HG02642 (cell line): ENCODE measurements at regions not wholly inside any gene's neighbourhood (a gene's known extent, or its start where the extent isn't known, plus 50 kb on each side); places are given as distances from the start of the nearest gene placed in this dataset.

Experiments
- ATAC-seq: cut with Tn5 transposase; IDR thresholded peaks from one replicate; pipeline ENCODE4 v1.9.1; 2021; ENCODE audit warnings: mild to moderate bottlenecking; ENCODE audit not compliant: unreplicated experiment, poor library complexity

GRCh38 chr6:4598384-4598995 is 177.7 kb upstream of the CDYL start:
- no peak for ATAC-seq

GRCh38 chr6:4593951-4594350 is 182.3 kb upstream of the CDYL start:
- ATAC-seq: no peak

GRCh38 chr6:4592026-4592425 is 184.2 kb upstream of the CDYL start:
- ATAC-seq: no peak

- ATAC-seq: no peak
These were observed 185.0 kb upstream of the CDYL start for GRCh38 chr6:4591218-4591617.

- no peak for ATAC-seq
These were observed 186.9 kb upstream of the CDYL start for GRCh38 chr6:4589295-4589694.

- no peak for ATAC-seq
These were observed 187.6 kb upstream of the CDYL start for GRCh38 chr6:4588581-4588980.

GRCh38 chr6:4588163-4588562 is 188.0 kb upstream of the CDYL start:
- no peak for ATAC-seq

- no peak for ATAC-seq
These were observed 189.0 kb upstream of the CDYL start for GRCh38 chr6:4587171-4587570.

GRCh38 chr6:4586469-4586859 is 189.7 kb upstream of the CDYL start:
- ATAC-seq: no peak

- no peak for ATAC-seq
These were observed 190.3 kb upstream of the CDYL start for GRCh38 chr6:4585682-4586468.

- no peak for ATAC-seq
These were observed 191.4 kb upstream of the CDYL start for GRCh38 chr6:4584801-4585200.

GRCh38 chr6:4582506-4583417 is 193.4 kb upstream of the CDYL start:
- ATAC-seq: no peak

- no peak for ATAC-seq
These were observed 194.5 kb upstream of the CDYL start for GRCh38 chr6:4581468-4582385.

- ATAC-seq: no peak
These were observed 195.8 kb upstream of the CDYL start for GRCh38 chr6:4580361-4580760.

GRCh38 chr6:4577406-4577805 is 198.8 kb upstream of the CDYL start:
- no peak for ATAC-seq

GRCh38 chr6:4575714-4576113 is 200.5 kb upstream of the CDYL start:
- no peak for ATAC-seq

GRCh38 chr6:4574007-4574406 is 202.2 kb upstream of the CDYL start:
- no peak for ATAC-seq

- ATAC-seq: no peak
These were observed 205.2 kb upstream of the CDYL start for GRCh38 chr6:4571011-4571410.

- no peak for ATAC-seq
These were observed 208.1 kb upstream of the CDYL start for GRCh38 chr6:4568138-4568537.

GRCh38 chr6:4567141-4567540 is 209.1 kb upstream of the CDYL start:
- ATAC-seq: no peak
